AG04450 (cell line): ENCODE measurements at regions not wholly inside any gene's neighbourhood (a gene's known extent, or its start where the extent isn't known, plus 50 kb on each side); places are given as distances from the start of the nearest gene placed in this dataset.
"Not testable (repeated sequence)": the region's sequence is repeated elsewhere in the genome, so short reads cannot be mapped to it uniquely, and the experiment has no call there.

ENCODE experiments used
- CTCF ChIA-PET: fragments of 300-600, 350-600 bp; formaldehyde crosslinking; extraction: SDS; loops from one replicate; lab custom pipeline; 2022; ENCODE audit warnings: antibody characterized with exemption, inconsistent platforms; lab: Charles Lee
- POLR2A ChIA-PET: fragments of 350-600 bp; formaldehyde crosslinking; extraction: SDS; loops from one replicate; lab custom pipeline; 2021; ENCODE audit warnings: antibody characterized with exemption, inconsistent platforms; lab: Yijun Ruan, JAX
- DNase-seq: peaks from one replicate; pipeline ENCODE4 v3.0.0-alpha.2; 2011; ENCODE audit warnings: low read depth, low spot score
- H3K27ac ChIP-seq: one replicate; pipeline ENCODE4 v1.5.1; 2012; ENCODE audit warnings: low read depth, low read length, control low read depth
- H3K27me3 ChIP-seq: one replicate; pipeline ENCODE4 v1.6.0; 2012; ENCODE audit warnings: low read length; ENCODE audit not compliant: control insufficient read depth, insufficient read depth
- H3K4me3 ChIP-seq: 2 replicates; pipeline ENCODE4 v1.5.1; 2011; ENCODE audit warnings: mild to moderate bottlenecking, low read depth, low read length, control low read depth
- H3K9me3 ChIP-seq: 2 replicates; pipeline ENCODE4 v1.5.1; 2012; ENCODE audit warnings: low read length; ENCODE audit not compliant: control insufficient read depth, insufficient read depth
- TF ChIP-seq, protein P1 (sequence below): IDR thresholded peaks from 2 replicates; pipeline ENCODE4 v1.5.1; 2011; ENCODE audit warnings: low read depth, low read length, control low read depth, inconsistent platforms

DNA sequence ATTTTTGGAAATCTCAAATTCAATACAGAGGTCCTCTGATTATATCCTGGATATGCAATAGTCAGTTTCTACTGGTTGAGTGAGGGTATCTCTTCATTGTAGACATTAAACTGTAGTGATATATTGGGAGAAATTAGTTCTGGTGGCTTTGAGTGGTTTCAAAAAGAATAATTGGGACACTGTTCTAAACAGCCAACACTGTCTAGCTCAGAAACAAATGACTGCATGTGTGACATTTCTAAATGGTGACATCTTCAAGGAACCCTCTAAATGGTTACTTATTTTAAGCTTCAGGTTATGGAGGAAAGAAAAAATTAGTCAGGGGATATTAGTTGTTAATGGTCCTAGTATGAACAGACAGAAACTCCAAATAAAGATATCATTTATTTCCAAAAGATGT is 186.2 kb downstream of the LARP7 start:
- H3K9me3 ChIP-seq, result no peaks in the 10 kb centered on the region
- TF ChIP-seq, protein P1, sequence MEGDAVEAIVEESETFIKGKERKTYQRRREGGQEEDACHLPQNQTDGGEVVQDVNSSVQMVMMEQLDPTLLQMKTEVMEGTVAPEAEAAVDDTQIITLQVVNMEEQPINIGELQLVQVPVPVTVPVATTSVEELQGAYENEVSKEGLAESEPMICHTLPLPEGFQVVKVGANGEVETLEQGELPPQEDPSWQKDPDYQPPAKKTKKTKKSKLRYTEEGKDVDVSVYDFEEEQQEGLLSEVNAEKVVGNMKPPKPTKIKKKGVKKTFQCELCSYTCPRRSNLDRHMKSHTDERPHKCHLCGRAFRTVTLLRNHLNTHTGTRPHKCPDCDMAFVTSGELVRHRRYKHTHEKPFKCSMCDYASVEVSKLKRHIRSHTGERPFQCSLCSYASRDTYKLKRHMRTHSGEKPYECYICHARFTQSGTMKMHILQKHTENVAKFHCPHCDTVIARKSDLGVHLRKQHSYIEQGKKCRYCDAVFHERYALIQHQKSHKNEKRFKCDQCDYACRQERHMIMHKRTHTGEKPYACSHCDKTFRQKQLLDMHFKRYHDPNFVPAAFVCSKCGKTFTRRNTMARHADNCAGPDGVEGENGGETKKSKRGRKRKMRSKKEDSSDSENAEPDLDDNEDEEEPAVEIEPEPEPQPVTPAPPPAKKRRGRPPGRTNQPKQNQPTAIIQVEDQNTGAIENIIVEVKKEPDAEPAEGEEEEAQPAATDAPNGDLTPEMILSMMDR, result no peak
- H3K4me3 ChIP-seq, result no peak overlapping the region
- POLR2A ChIA-PET, result no interaction called here
- CTCF ChIA-PET, result no interaction called here
- no peaks in the 10 kb centered on the region for H3K27me3 ChIP-seq
- no peak for DNase-seq
- H3K27ac ChIP-seq, result no peak overlapping the region

DNA sequence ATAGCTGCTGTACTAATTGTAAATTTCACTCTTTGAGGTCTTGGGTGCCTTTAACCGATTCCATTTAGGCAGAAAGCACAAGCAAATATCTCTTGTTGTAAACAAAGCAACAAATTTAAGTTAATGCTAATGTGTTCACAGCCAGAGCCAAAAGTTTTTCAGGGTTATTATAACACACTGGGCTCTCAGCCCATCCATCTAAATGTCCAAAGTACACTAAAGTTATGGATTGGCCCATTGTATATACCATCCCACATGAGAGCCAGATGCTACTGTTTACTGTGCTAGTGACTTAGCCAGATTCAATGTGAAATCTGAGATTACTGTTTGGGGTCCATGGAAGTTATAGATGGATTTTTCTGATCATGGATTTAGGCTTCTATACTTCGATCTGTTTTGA is 186.7 kb downstream of the LARP7 start:
- TF ChIP-seq, protein P1, result no peak
- Histone ChIP-seq H3K27ac (no peak overlapping the region), H3K9me3 (no peaks in the 10 kb centered on the region), H3K4me3 (no peak overlapping the region), H3K27me3 (no peaks in the 10 kb centered on the region)
- POLR2A ChIA-PET, result no interaction called here
- no peak for DNase-seq
- CTCF ChIA-PET, result no interaction called here

DNA sequence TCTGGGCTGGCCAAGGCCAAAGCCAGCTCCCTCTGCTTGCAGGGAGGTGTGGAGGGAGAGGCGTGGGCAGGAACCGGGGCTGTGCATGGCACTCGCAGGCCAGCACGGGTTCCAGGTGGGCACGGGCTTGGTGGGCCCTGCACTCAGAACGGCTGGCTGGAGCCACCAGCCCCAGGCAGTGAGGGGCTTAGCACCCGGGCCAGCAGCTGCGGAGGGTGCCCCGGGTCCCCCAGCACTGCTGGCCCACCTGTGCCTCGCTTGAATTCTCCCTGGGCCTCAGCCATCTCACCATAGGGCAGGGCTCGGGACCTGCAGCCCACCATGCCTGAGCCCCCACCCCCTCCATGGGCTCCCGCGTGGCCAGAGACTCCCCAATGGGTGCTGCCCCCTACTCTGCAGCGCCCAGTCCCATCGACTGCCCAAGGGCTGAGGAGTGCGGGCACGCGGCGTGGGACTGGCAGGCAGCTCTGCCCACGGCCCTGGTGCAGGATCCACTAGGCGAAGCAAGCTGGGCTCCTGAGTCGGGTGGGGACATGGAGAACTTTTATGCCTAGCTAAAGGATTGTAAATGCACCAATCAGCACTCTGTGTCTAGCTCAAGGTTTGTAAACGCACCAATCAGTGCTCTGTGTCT is 193.9 kb downstream of the LARP7 start:
- no peak overlapping the region for H3K27ac ChIP-seq
- CTCF ChIA-PET, result no interaction called here

DNA sequence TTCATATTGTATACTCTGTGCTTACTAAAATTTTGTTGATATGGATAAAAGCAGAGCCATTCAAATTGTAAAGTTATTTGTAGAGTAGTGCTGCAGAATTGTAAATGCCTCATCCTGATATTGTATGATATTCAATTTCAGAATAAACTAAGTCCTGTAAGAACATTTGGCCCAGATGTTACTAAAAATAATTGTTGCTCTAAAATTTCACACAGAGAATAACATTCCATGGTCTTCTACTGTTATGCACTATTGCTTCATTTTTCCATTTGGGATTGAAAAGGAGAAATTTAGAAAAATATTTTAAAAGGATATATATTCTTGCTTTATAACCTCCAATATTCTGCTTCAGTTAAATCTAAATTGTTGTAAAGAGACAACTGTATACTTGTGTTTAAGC is 195.6 kb downstream of the LARP7 start:
- H3K27me3 ChIP-seq, result no peaks in the 10 kb centered on the region
- ChIA-PET POLR2A (no interaction called here), CTCF (no interaction called here)
- TF ChIP-seq, protein P1, result no peak
- peaks cover 8% of the 10 kb centered on the region for H3K9me3 ChIP-seq
- no peak overlapping the region for H3K27ac ChIP-seq
- DNase-seq, result no peak
- H3K4me3 ChIP-seq, result no peak overlapping the region

More for the DNA sequence above, 193.9 kb downstream of the LARP7 start:
- H3K27me3 ChIP-seq, result no peaks in the 10 kb centered on the region
- no peak overlapping the region for H3K4me3 ChIP-seq
- POLR2A ChIA-PET, result no interaction called here
- TF ChIP-seq, protein P1, result no peak
- H3K9me3 ChIP-seq, result peaks cover 8% of the 10 kb centered on the region
- no peak for DNase-seq

DNA sequence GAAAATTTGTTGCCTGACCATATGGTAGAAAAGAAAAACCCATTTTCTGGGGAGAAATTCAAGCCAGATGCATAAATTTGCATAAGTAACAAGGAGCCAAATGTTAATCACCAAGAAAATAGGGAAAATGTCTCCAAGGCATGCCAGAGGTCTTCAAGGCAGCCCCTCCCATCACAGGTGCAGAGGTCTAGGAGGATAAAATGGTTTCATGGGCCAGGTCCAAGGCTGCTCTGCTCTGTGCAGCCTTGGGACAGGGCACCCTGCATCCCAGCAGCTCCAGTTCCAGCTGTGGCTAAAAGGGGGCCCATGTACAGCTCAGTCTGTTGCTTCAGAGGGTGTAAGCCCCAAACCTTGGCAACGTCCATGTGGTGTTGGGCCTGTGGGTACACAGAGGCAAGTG is 200.0 kb downstream of the LARP7 start:
- TF ChIP-seq, protein P1, result no peak
- CTCF ChIA-PET, result no interaction called here
- Histone ChIP-seq H3K4me3 (no peak overlapping the region), H3K27ac (no peak overlapping the region), H3K9me3 (no peaks in the 10 kb centered on the region), H3K27me3 (no peaks in the 10 kb centered on the region)
- DNase-seq, result no peak
- POLR2A ChIA-PET, result no interaction called here

DNA sequence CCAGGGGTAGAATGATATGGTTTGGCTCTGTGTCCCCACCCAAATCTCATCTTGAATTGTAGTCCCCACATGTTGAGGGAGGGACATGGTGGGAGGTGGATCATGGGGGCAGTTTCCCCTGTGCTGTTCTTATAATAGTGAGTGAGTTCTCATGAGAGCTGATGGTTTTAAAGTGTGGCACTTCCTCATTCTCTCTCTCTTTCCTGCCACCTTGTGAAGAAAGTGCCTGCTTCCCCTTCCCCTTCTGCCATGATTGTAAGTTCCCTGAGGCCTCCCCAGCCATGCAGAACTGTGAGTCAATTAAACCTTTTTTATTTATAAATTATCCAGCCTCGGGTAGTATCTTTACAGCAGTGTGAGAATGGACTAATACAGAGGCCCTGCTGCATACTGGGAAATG is 201.1 kb downstream of the LARP7 start:
- DNase-seq, H3K27ac ChIP-seq, POLR2A ChIA-PET, H3K4me3 ChIP-seq, H3K9me3 ChIP-seq, H3K27me3 ChIP-seq, CTCF ChIA-PET: not testable (repeated sequence)
